HT-29 (cell line): ENCODE measurements at regions not wholly inside any gene's neighbourhood (a gene's known extent, or its start where the extent isn't known, plus 50 kb on each side); places are given as distances from the start of the nearest gene placed in this dataset.
"Not testable (repeated sequence)": the region's sequence is repeated elsewhere in the genome, so short reads cannot be mapped to it uniquely, and the experiment has no call there.

Source experiments
- DNase-seq: peaks from one replicate; pipeline ENCODE4 v3.0.0-alpha.2; 2015; ENCODE audit warnings: low spot score

DNA sequence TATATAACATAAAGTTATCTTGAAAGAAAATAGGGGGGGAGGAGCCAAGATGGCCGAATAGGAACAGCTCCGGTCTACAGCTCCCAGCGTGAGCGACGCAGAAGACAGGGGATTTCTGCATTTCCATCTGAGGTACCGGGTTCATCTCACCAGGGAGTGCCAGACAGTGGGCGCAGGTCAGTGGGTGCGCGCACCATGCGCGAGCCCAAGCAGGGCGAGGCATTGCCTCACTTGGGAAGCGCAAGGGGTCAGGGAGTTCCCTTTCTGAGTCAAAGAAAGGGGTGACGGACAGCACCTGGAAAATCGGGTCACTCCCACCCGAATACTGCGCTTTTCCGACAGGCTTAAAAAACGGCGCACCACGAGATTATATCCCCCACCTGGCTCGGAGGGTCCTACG lies 1704.4 kb upstream of the SPRY2 start:
- DNase-seq, result not testable (repeated sequence)

DNA sequence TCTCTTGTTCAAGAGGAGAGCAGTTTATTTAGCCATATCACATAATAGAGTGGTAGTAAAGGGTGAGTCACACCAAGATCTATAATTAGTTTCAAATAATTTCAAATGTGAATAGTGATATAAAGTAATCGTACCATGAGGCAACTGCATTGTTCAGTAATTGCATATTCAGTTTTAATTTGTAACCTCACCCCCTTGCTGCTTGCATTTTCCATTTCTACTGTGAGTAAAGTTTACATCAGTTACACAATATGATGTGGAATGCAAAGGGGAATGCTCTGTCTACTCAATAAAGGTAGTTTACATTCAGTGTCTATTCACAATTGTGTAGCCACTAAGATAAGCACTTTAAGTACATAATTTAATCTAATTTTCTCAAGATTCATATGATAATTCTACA lies 1695.7 kb upstream of the SPRY2 start:
- DNase-seq, result no peak

DNA sequence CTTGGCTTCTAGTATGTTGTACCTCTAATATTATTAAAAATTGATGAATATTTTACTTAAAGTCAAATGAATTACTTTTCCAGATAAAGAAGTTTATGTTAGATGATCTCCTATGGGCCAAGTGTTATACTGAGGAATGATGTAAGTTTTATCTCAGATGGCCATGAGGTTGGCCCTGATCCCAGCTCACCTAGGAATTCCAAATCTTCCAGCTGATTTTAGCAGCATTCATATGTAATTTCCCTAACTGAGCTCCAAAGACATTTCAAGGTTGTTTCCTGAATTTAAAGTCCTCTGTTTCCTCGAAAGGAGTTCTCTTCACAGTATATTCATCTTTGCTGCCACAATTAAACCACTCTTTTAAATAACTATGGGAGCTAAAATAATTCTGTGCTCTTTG lies 1670.4 kb upstream of the SPRY2 start:
- DNase-seq, result no peak

DNA sequence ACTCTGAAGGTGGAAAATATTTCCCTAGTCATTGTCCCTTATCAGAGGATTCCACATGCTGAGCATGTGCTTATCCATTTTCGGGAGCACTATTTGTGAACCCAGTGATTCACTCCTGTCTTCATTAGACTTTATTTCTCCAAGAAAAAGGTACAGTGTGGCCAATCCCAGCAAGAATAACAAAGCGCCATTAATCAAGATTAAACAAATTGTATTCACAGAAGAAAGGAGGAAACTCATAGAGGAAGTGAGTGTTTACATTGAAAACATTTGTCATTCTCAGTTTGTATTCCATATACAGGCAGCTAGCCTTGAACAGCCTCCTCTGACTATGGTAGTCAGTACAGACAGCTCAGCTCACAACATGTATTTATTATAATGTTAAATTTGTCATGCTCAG lies 1669.9 kb upstream of the SPRY2 start:
- no peak for DNase-seq

DNA sequence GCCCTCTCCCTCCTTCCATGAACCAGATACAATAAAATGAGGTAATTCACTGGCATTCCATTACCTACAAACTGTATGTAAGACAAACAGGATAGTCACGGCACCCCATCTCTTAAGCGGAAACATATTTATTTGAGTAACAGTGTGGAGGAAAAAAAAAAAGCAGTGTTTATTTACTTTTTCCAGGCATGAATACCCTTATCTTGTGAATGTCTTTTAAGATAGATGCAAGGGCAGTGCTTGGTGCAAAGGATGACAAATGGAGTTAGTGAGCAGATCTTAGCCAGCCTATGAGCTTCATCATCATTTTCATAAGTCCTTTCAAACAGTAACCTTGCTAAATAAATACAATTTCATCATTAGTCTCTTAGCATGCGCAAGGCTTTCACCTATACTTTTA lies 1661.8 kb upstream of the SPRY2 start:
- no peak for DNase-seq

DNA sequence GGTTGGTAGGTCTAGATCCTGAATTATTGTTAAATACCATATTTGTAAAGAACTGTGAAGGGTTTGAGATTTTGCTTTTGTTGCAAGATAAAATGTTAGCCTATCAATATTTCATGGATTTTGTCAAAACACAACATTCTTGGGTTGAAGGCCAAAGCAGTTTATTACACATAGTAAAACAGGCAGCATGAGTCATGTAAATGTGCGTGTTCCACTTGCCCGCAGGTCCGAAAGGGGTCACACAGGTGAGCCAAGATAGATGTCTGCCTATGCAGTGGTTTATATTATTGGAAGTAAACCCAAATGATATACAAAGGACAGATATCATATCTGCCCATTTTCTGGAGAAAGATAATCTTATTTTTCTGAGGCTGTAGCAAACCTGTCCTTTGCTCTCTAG lies 1654.4 kb upstream of the SPRY2 start:
- no peak for DNase-seq

DNA sequence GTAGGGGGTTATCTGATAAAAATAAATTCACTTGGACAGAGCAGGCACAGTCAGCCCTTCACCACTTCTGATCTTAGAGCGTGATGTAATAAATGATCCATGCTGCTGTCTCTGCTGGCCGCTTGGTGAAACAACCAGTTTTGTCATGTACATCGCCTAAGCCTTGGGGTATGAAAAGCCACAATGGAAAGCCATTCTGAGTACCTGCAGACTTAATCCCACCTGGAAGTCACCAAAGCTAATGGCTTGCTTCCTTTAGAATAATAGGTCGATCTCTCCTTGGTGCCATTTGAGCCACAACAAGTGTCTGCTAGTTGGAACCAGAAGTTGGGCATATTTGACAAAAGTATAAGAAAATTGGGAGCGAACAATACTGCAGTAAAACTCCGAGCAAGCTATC lies 1649.7 kb upstream of the SPRY2 start:
- DNase-seq, result no peak

DNA sequence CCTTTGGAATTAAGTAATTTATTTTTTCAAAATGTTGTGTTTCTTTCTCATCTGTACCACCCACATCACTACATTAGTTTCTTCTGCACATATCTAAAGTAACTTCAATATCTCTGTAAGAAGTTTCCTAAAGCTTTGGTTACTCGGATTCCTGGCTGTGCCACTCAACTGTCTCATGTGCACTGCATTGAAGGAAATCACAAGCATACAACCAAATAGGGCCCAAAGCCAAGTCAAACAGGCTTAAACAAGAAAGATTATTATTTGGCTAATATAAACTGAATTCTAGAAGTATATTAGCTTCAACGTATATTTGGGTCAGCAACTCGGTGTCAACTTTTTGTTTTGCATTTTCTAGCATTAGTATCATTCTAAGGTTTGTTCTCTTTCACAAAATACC lies 1647.6 kb upstream of the SPRY2 start:
- no peak for DNase-seq

DNA sequence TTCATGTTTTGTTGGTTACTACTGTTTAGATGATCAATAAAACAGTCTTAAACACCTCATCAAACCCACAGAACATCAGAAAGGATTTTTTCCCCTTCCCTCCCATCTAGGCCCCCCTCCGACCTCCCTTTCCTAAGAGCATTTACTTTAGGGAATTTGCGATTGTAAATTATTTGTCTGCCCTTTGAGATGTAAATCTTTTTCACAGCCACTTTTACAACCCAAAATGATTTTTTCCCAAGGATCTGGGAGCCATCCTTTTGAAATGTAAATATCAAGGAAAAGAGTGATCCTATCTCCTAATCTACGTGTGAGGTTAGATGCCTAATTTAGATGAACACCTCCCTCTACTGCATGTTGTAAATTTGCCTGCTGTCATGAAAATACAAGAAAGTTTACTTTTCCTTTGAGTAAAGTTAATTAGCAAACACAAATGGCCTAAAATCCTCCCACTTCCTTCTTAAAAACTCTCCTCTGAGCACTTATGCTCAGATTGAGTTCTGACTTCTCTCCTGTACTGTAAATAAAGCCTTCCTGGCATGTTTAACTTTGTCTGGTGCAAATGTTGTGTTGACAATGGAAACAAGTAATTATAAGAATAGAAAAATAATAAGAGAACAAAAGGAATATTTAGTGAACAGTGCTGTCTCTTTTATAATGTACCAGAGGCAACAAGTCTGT lies 1646.9 kb upstream of the SPRY2 start:
- no peak for DNase-seq

DNA sequence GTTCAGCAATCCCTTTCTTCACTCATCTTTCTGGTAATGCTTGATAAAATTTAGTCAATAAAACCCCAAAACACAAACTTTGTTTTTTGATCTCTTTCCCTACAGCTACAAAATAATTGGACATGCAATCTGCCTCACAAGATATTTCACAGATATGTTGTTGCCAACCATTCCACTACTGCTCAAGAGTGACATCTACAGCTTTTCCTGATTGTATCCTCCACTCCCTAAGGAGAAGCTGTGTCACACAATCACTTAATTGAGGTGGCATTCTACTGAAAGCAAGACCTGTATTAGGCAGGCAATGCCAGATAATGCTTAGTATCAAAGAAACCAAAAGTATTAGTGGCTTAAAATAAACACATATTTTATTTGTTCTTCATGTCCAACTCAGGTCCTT lies 1646.2 kb upstream of the SPRY2 start:
- peak; percentile 23 for DNase-seq

DNA sequence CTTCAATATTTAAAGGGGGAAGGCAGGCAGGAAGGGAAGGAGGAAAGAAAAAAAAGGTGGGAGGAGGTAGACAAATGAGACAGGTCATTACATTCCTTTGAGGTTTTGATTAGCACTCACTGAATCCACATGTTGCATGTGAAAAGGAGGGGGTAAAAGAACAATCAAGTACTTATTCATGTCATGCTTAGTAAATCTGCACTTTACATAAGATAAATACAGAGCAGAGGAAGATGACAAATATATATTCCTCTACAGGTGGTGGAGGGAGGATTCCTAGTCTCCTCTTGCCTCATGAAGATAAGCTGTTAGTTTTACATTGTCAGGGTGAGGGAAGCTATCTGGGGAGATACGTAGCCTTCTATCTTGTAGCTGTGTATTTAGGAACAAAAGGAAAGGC lies 1645.4 kb upstream of the SPRY2 start:
- DNase-seq, result no peak

DNA sequence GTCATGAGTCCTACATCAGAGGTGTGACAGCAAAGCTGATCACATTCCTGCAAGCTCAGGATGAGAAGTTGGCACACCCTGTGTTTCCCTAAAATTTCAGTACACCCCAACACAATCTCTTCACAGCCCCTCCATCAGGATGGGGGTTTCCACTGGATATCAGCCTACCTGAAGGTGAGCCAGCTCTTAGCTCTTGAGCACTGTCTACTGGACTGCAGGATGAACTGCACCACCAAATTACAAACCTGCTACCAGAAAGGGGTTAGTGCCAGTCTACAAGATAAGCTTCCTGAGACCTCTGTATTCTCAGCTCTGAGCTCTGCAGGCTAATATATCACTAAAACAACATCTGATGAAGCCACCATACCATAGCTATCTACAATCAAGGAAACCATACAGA lies 1616.2 kb upstream of the SPRY2 start:
- DNase-seq, result peak; percentile 21

DNA sequence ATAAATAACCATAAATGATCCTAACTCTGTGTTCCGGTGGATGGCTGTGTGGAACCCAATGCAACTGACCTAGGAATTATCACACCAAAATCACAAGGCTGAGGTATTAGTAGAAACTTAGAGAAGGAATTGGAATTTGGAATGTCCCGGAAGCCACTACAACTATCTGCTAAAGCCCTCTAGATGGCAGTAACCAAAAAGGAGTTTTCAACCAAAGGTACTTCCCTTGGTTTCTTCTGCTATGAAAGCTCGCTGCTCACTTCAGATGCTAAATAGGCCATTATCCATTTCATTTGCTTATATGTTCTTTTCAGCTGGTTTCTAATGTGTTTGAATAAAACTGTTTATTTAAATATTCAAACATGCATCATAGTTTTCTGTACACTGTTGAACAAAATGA lies 1589.1 kb upstream of the SPRY2 start:
- DNase-seq, result peak; percentile 60

DNA sequence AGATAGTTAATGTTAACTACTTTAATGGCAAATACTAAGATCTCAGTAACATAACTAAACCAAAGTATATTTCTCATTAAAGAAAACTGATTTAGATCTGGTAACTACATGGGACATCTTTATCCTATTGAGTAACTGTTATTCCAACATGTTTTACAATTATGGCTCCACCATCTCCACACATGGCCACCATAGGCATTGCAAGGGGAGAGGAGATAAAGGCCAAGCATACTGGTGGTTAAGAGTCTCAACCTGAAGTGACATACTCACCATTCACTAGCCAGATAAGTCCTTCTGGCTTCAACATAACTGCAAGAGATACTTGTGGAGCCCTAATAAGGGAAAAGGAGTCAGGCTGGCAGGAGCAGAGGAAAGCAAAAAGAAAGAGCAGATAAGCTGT lies 1586.4 kb upstream of the SPRY2 start:
- DNase-seq, result peak; percentile 48

DNA sequence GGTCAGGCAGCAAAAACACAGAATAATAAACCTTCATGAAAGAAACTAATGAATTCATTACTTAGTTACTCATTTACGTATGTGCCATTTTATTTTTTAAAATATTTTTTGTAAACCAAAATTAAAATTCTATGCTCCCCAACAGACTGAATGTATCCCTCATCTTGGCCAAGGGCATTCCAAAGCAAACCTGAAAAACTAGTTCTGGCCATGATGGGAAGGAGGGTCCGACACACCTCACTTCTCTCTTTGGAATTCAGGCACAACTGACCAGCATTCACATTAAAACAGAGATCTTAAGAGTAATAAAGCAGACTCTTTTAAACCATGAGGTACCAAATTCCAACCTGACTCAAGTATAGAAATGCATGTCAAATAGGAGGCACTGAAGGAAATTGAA lies 1576.9 kb upstream of the SPRY2 start:
- DNase-seq, result no peak

DNA sequence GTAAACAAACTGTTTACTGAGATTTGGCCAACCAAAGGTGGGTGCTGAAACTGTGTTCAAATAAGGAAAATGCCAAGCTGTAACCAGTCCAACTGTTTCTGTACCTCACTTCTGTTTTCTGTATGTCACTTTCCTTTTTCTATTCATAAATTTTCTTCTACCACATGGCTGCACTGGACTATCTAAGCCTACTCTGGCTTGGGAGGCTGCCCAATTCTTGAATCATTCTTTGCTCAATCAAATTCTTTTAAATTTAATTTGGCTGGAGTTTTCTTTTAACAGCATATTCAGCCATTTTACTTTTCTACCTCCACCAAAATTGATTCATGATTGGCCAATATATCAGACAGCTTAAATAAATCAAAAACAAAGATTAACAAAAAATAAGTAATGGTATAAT lies 1575.5 kb upstream of the SPRY2 start:
- DNase-seq, result no peak

DNA sequence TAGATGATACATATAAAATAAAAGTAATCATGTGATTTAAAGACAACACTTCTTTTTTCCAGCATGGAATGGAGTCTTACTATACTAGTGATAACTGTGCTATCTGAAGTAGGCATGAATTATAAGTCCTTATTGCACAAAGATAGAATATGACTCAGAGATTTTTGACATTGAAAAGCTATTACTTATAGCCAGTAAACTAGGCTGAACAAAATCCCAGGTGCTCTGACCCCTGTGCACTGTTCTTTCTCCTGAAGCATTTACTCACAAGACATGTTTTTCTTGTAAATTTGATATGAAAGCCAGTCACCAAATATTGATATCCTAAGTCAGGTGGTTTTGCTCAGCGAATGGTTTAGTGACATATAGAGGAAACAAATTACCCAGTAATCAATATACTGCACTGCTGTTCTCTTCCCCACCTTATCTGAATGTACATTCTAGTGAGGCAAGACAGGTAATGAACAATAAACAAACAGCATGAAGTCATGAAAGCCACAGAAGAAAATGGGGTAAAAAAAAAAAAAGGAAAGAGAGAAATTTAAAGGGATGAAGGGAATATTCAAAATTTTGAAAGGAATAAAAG lies 1567.0 kb upstream of the SPRY2 start:
- no peak for DNase-seq

DNA sequence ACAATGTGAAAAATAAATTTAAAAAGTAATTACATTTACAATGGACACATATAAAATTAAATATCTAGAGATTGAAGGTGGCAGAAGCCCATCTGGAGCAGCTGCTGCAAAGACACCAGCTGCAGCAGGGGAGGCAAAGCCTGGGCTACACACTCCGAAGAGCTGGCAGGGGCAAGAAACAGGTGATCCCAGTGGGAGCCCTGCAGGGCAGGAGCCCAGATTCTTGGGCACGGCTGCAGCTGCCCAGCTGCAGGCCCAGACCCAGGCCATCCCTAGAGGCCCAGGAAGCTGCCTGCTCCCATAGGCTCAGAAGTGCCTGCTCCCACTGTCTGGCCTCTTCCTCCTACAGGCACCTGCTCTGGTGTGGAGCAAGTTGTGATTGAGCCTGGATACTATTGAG lies 1547.9 kb upstream of the SPRY2 start:
- DNase-seq, result no peak

DNA sequence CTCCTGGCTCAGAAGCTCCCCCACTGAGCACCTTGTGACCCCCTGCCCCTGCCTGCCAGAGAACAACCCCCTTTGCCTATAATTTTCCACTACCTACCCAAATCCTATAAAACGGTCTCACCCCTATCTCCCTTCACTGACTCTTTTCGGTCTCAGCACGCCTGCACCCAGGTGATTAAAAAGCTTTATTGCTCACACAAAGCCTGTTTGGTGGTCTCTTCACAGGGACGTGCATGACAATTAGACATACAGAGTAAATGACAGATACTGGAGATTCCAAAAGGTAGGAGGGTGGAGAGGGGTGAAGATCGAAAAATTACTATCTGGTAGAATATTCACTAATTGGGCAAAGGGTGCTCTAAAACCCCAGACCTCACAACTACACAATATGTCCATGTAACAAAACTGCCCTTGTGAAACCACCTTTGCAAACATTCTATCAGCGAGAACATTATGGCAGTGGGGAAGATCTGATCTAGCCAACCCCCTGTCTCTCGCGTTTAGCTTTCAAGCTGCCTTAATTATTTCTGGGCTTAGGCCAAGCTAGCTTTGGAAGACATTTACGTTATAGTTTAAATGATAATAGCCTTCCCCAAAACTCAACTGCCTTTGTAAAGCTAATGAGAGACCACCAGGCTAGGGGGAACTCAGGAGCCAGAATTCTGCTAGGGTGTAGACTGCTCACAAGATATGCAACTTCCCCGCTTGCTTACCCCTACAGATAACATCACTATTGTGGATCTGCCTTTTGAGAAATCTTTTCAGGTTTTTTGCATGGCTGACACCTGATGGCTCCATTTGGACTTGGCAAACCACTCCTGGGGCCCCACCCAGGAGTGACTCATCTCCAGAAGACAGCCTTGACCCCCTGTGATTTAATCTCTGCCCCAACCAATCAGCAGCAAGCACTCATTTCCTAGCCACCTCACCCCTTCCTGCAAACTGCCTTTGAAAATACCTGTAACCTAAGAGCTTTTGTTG lies 1534.0 kb upstream of the SPRY2 start:
- no peak for DNase-seq

DNA sequence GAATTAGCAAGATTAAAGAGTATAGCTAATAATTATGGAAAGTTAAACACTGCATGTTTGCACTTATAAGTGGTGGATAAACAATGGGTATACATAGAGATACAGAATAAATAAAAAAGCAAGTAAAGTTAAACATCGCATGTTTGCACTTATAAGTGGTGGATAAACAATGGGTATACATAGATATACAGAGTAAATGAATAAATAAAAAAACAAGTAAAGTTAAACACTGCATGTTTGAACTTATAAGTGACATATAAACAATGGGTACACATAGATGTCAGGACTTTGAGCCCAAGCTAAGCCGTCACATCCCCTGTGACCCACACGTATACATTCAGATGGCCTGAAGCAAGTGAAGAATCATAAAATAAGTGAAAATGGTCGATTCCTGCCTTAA lies 1533.3 kb upstream of the SPRY2 start:
- DNase-seq, result no peak

DNA sequence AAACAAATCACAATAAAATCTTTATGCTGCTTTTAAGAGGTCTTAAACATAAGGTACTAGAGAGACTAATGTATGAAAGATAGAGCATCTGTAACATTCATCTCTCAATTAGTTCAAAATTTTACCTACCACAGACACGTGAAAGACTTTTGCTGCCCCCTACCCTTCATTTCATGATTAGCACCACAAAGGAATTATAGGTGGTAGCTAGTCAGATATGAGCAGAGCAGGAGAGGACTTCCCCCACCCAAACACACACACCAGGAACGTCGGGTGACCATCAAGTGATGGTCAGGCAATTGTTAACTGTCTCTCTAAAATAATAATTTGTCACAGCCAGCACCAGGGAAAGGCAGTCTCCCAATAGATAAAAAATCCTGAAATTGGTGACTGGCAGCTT lies 1531.7 kb upstream of the SPRY2 start:
- DNase-seq, result peak; percentile 75

DNA sequence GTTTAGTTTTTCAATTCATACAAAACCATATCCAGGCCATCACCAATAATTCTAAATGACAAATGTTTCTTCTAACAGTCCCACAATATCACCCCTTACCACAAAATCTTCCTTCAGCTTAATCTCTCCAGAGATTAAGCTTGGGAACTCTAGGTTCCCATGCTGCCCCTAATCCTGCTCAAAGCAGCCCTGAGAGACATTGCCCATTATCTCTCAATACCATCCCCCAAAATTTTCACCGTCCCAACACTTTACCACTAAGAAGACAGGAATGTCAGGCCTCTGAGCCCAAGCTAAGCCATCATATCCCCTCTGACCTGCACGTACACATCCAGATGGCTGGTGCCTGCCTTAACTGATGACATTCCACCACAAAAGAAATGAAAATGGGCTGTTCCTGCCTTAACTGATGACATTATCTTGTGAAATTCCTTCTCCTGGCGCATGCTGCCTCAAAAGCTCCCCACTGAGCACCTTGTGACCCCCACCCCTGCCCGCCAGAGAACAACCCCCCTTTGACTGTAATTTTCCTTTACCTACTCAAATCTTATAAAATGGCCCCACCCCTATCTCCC lies 1530.9 kb upstream of the SPRY2 start:
- DNase-seq, result not testable (repeated sequence)
